HCT116 (cell line): ENCODE measurements at regions not wholly inside any gene's neighbourhood (a gene's known extent, or its start where the extent isn't known, plus 50 kb on each side); places are given as distances from the start of the nearest gene placed in this dataset.
"Not testable (repeated sequence)": the region's sequence is repeated elsewhere in the genome, so short reads cannot be mapped to it uniquely, and the experiment has no call there.

Source experiments
- ATAC-seq: fragments of 200-7000 bp; cut with Tn5 transposase; 2 replicates; pipeline ENCODE4 v1.9.1; 2020; ENCODE audit warnings: mild to moderate bottlenecking, moderate library complexity
- BruUV-seq: library from RNA; stranded (reverse); fragments of 400-500 nt; replicated peaks from 2 replicates; lab custom pipeline; 2021; lab: Mats Ljungman, UMichigan
- CTCF ChIA-PET: fragments of 300-600 bp; sonication (Branson Sonifier 250); formaldehyde crosslinking; loops from one replicate; lab custom pipeline; 2021; ENCODE audit warnings: antibody characterized with exemption; lab: Charles Lee
- POLR2A ChIA-PET: fragments of 300-600, 350-600 bp; sonication (Branson Sonifier 250); formaldehyde crosslinking; loops from one replicate; lab custom pipeline; 2021; ENCODE audit warnings: antibody characterized with exemption; lab: Charles Lee
- RAD21 ChIA-PET, 2 experiments: fragments of 300-600 bp; sonication (Branson Sonifier 250); formaldehyde crosslinking; loops; one replicate each; lab custom pipeline; 2023; ENCODE audit warnings: low total read pairs in 2 of 2; ENCODE audit not compliant: uncharacterized antibody in 2 of 2, unreplicated experiment in 2 of 2, low non-redundant PET in 1 of 2; lab: Charles Lee
- DNase-seq: peaks from one replicate; pipeline ENCODE4 v3.0.0-alpha.2; 2010; ENCODE audit warnings: low read depth, low spot score
- H2AFZ ChIP-seq: fragments of 200-600 bp; shearing (Covaris generic), sonication (generic); 2 replicates; pipeline ENCODE4 v1.6.1; 2017; ENCODE audit warnings: low read depth, mixed run types, mixed read lengths, antibody characterized with exemption, low read length; ENCODE audit not compliant: poor library complexity, severe bottlenecking
- H3K27ac ChIP-seq: 2 replicates; pipeline ENCODE4 v1.5.1; 2012; ENCODE audit warnings: low read depth, low read length
- H3K27me3 ChIP-seq: fragments of 200-600 bp; sonication (generic); 2 replicates; pipeline ENCODE4 v1.6.1; 2016; ENCODE audit warnings: mixed run types, low read length, mixed read lengths; ENCODE audit not compliant: insufficient read depth
- H3K36me3 ChIP-seq, 2 experiments: fragments of 200-500 bp in 1 of 2; fragments of 200-600 bp in 1 of 2; sonication (Bioruptor generic) in 1 of 2; sonication (generic) in 1 of 2; 2 replicates each; pipeline versions ENCODE4 v1.5.1 to v1.6.1; 2014 to 2016; ENCODE audit warnings: low read length in 2 of 2, inconsistent platforms in 1 of 2, mixed read lengths in 1 of 2, mixed run types in 1 of 2; ENCODE audit not compliant: insufficient read depth in 2 of 2, control insufficient read depth in 1 of 2
- H3K4me1 ChIP-seq, 2 experiments: fragments of 200-600 bp in 1 of 2; sonication (generic) in 1 of 2; 2 replicates each; pipeline versions ENCODE4 v1.5.1 to v1.6.1; 2012 to 2017; ENCODE audit warnings: low read length in 2 of 2, inconsistent platforms in 1 of 2, mild to moderate bottlenecking in 1 of 2, mixed read lengths in 1 of 2, mixed run types in 1 of 2, moderate library complexity in 1 of 2; ENCODE audit not compliant: insufficient read depth in 2 of 2, control insufficient read depth in 1 of 2
- H3K4me2 ChIP-seq: fragments of 200-600 bp; sonication (generic); 2 replicates; pipeline ENCODE4 v1.6.1; 2017; ENCODE audit warnings: mixed run types, low read length, mixed read lengths
- H3K4me3 ChIP-seq, 2 experiments: fragments of 200-600 bp in 1 of 2; sonication (generic) in 1 of 2; replicated peaks in 1 of 2; 2 replicates each; pipeline ENCODE4 v1.5.1; 2011 to 2016; ENCODE audit warnings: low read length in 2 of 2, control low read depth in 1 of 2, low read depth in 1 of 2, mild to moderate bottlenecking in 1 of 2, mixed read lengths in 1 of 2, mixed run types in 1 of 2
- H3K79me2 ChIP-seq: fragments of 200-600 bp; sonication (generic); 2 replicates; pipeline ENCODE4 v1.6.1; 2017; ENCODE audit warnings: mild to moderate bottlenecking, mixed run types, low read length, moderate library complexity, mixed read lengths; ENCODE audit not compliant: insufficient read depth
- H3K9ac ChIP-seq: fragments of 200-600 bp; sonication (generic); 2 replicates; pipeline ENCODE4 v1.6.1; 2016; ENCODE audit warnings: low read length, mixed read lengths
- H3K9me2 ChIP-seq: fragments of 200-600 bp; sonication (generic), shearing (Covaris generic); 2 replicates; pipeline ENCODE4 v1.6.1; 2017; ENCODE audit warnings: mixed run types, mild to moderate bottlenecking, moderate library complexity; ENCODE audit not compliant: insufficient read depth
- H3K9me3 ChIP-seq, 2 experiments: fragments of 200-500 bp in 1 of 2; fragments of 200-600 bp in 1 of 2; sonication (Bioruptor generic) in 1 of 2; sonication (generic) in 1 of 2; 2 replicates each; pipeline ENCODE4 v1.6.1; 2014 to 2017; ENCODE audit warnings: low read length in 2 of 2, mixed read lengths in 2 of 2, inconsistent platforms in 1 of 2, low read depth in 1 of 2, mild to moderate bottlenecking in 1 of 2, mixed run types in 1 of 2, moderate library complexity in 1 of 2; ENCODE audit not compliant: control insufficient read depth in 1 of 2, insufficient read depth in 1 of 2
- H4K20me1 ChIP-seq: fragments of 200-600 bp; sonication (generic), shearing (Covaris generic); 2 replicates; pipeline ENCODE4 v1.6.1; 2017; ENCODE audit warnings: mixed run types, mild to moderate bottlenecking, moderate library complexity; ENCODE audit not compliant: insufficient read depth
- CEBPB ChIP-seq: IDR thresholded peaks from 2 replicates; pipeline ENCODE4 v1.6.1; 2012; ENCODE audit warnings: low read depth
- EGR1 ChIP-seq: IDR thresholded peaks from 2 replicates; pipeline ENCODE4 v1.6.1; 2012; ENCODE audit warnings: low read depth
- ELF1 ChIP-seq: IDR thresholded peaks from 2 replicates; pipeline ENCODE4 v1.6.1; 2012; ENCODE audit warnings: low read depth, borderline replicate concordance
- EZH2 ChIP-seq: fragments of 200-600 bp; sonication (generic); IDR thresholded peaks from 2 replicates; pipeline ENCODE4 v1.6.1; 2017; ENCODE audit warnings: antibody characterized with exemption, mixed run types
- EZH2phosphoT487 ChIP-seq: fragments of 200-600 bp; IDR thresholded peaks from 2 replicates; pipeline ENCODE4 v1.6.1; 2018; ENCODE audit warnings: antibody characterized with exemption, borderline replicate concordance
- JUND ChIP-seq: IDR thresholded peaks from 2 replicates; pipeline ENCODE4 v1.6.1; 2012
- POLR2A ChIP-seq: IDR thresholded peaks from 2 replicates; pipeline ENCODE4 v1.7.0; 2011; ENCODE audit warnings: borderline replicate concordance; ENCODE audit not compliant: insufficient read depth, insufficient read length; ENCODE audit errors: extremely low read depth
- POLR2AphosphoS5 ChIP-seq: IDR thresholded peaks from 2 replicates; pipeline ENCODE4 v1.6.1; 2011; ENCODE audit warnings: mild to moderate bottlenecking, low read depth, low read length, moderate library complexity
- RAD21 ChIP-seq: IDR thresholded peaks from 2 replicates; pipeline ENCODE4 v1.6.1; 2012; ENCODE audit warnings: low read depth, mild to moderate bottlenecking
- TCF7L2 ChIP-seq: IDR thresholded peaks from 2 replicates; pipeline ENCODE4 v1.7.0; 2011; ENCODE audit warnings: borderline replicate concordance, inconsistent platforms; ENCODE audit not compliant: insufficient read depth, insufficient read length; ENCODE audit errors: extremely low read depth
- YY1 ChIP-seq: IDR thresholded peaks from 2 replicates; pipeline ENCODE4 v1.6.1; 2011; ENCODE audit warnings: low read length, low read depth, moderate library complexity, mild to moderate bottlenecking; ENCODE audit not compliant: insufficient replicate concordance; ENCODE audit errors: extremely low read depth
- intact Hi-C: fragments of 100-400 bp; cut with micrococcal nuclease; formaldehyde crosslinking; loops from 2 replicates; pipeline ENCODE4 v1.10.0; 2022
- TF ChIP-seq, protein P1 (sequence below): IDR thresholded peaks from 2 replicates; pipeline ENCODE4 v1.6.1; 2011; ENCODE audit warnings: mild to moderate bottlenecking, low read length, moderate library complexity; ENCODE audit not compliant: insufficient replicate concordance; ENCODE audit errors: extremely low read depth
- TF ChIP-seq, protein P2 (sequence below): IDR thresholded peaks from 2 replicates; pipeline ENCODE4 v1.6.1; 2012
- TF ChIP-seq, protein P3 (sequence below), 3 experiments: fragments of 200-600 bp in 1 of 3; sonication (generic) in 1 of 3; IDR thresholded peaks in 2 of 3; conservative IDR thresholded peaks in 1 of 3; 2 replicates each; pipeline ENCODE4 v1.5.1; 2012 to 2017; ENCODE audit warnings: low read depth in 2 of 3, low read length in 2 of 3, antibody characterized with exemption in 1 of 3, borderline replicate concordance in 1 of 3, control low read depth in 1 of 3, mild to moderate bottlenecking in 1 of 3, mixed read lengths in 1 of 3, mixed run types in 1 of 3, moderate library complexity in 1 of 3; ENCODE audit not compliant: insufficient read depth in 1 of 3

DNA sequence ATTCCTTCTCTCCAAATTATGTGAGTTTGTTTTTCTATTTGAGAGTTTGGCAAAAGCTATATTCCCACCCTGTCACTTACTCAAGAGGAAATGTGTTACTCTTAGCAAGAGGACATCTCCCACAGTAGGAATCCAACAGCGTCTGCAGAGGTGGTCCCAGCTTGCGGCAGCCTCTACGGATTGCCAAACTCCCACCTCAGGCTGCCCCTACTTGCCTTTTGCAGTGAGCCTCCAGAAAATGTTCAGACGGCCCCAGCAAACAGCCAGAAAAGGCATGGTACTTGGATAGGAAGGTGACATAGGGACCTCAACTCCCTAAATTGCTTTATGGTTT, 158.4 kb downstream of the SUCLG1 start:
- no peaks in the 10 kb centered on the region for H3K27me3 ChIP-seq
- no peaks in the 10 kb centered on the region for H3K79me2 ChIP-seq
- no TSS peak for BruUV-seq
- H3K4me2 ChIP-seq: no peak overlapping the region
- no peak for DNase-seq
- H2AFZ ChIP-seq: no peak overlapping the region
- no peak for ATAC-seq
- TF ChIP-seq ELF1 (no peak), YY1 (no peak), EZH2phosphoT487 (no peak), JUND (no peak), EGR1 (no peak), EZH2 (no peak), POLR2A (no peak), CEBPB (no peak), POLR2AphosphoS5 (no peak), TCF7L2 (no peak), RAD21 (no peak)
- TF ChIP-seq, protein P1, sequence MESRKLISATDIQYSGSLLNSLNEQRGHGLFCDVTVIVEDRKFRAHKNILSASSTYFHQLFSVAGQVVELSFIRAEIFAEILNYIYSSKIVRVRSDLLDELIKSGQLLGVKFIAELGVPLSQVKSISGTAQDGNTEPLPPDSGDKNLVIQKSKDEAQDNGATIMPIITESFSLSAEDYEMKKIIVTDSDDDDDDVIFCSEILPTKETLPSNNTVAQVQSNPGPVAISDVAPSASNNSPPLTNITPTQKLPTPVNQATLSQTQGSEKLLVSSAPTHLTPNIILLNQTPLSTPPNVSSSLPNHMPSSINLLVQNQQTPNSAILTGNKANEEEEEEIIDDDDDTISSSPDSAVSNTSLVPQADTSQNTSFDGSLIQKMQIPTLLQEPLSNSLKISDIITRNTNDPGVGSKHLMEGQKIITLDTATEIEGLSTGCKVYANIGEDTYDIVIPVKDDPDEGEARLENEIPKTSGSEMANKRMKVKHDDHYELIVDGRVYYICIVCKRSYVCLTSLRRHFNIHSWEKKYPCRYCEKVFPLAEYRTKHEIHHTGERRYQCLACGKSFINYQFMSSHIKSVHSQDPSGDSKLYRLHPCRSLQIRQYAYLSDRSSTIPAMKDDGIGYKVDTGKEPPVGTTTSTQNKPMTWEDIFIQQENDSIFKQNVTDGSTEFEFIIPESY: no peak
- TF ChIP-seq, protein P2, sequence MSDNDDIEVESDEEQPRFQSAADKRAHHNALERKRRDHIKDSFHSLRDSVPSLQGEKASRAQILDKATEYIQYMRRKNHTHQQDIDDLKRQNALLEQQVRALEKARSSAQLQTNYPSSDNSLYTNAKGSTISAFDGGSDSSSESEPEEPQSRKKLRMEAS: no peak
- TF ChIP-seq, protein P3, sequence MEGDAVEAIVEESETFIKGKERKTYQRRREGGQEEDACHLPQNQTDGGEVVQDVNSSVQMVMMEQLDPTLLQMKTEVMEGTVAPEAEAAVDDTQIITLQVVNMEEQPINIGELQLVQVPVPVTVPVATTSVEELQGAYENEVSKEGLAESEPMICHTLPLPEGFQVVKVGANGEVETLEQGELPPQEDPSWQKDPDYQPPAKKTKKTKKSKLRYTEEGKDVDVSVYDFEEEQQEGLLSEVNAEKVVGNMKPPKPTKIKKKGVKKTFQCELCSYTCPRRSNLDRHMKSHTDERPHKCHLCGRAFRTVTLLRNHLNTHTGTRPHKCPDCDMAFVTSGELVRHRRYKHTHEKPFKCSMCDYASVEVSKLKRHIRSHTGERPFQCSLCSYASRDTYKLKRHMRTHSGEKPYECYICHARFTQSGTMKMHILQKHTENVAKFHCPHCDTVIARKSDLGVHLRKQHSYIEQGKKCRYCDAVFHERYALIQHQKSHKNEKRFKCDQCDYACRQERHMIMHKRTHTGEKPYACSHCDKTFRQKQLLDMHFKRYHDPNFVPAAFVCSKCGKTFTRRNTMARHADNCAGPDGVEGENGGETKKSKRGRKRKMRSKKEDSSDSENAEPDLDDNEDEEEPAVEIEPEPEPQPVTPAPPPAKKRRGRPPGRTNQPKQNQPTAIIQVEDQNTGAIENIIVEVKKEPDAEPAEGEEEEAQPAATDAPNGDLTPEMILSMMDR (IDR thresholded peaks at IDR 0.05 in 2 of 3, conservative IDR thresholded peaks at IDR 0.05 in 1 of 3; ENCODE audit: borderline replicate concordance in 1 of 3, insufficient read depth in 1 of 3, low read depth in 2 of 3, low read length in 2 of 3): no peak
- no peaks in the 10 kb centered on the region for H3K9me3 ChIP-seq
- H3K36me3 ChIP-seq: no peaks in the 10 kb centered on the region
- peaks cover 11 to 19% of the 10 kb centered on the region in 2 experiments for H3K4me1 ChIP-seq
- H3K27ac ChIP-seq: no peak overlapping the region
- H3K9ac ChIP-seq: no peak overlapping the region
- no peaks in the 10 kb centered on the region for H4K20me1 ChIP-seq
- no peak overlapping the region for H3K4me3 ChIP-seq
- intact Hi-C loops: no loop called here
- no peaks in the 10 kb centered on the region for H3K9me2 ChIP-seq
- ChIA-PET RAD21 (no interaction called here), POLR2A (interaction anchor here (0.6 kb wide), 1 partner anchor 415 kb away, joined by 6 read pairs; no protein-coding TSS in a partner anchor), CTCF (interaction anchor here (1.6 kb wide), 1 partner anchor 278 kb away, joined by 6 read pairs; no protein-coding TSS in a partner anchor)

DNA sequence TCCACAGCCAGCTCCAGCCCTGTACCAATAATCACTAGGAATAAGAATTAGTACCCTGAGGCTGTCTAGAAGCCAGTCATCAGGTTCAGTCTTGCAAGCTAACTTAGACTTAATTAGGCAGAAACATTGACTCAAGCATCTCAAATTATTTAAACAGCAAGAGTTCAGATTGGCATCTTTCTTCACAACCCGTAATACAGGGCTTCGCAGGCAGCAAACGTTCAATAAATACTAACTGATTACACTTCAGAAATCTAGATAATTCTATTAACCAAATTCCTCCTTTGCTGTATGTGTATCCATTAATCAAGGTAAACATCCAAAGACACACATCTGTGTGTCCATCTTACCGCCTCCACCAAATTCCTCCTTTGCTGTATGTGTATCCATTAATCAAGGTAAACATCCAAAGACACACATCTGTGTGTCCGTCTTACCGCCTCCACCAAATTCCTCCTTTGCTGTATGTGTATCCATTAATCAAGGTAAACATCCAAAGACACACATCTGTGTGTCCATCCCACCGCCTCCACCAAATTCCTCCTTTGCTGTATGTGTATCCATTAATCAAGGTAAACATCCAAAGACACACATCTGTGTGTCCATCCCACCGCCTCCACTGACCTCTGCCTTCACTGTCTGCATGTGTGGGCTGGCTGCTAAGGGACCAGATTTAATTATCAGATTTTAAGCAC, 158.9 kb downstream of the SUCLG1 start:
- H4K20me1 ChIP-seq, H3K9ac ChIP-seq, DNase-seq, H3K9me2 ChIP-seq, H3K4me3 ChIP-seq, H3K27me3 ChIP-seq, H3K79me2 ChIP-seq, H3K4me2 ChIP-seq, ATAC-seq, BruUV-seq, H3K27ac ChIP-seq, H3K36me3 ChIP-seq, intact Hi-C loops, H3K9me3 ChIP-seq, RAD21 ChIA-PET, H2AFZ ChIP-seq: not testable (repeated sequence)
- peaks cover 11 to 23% of the 10 kb centered on the region in 2 experiments for H3K4me1 ChIP-seq
- ChIA-PET CTCF (interaction anchor here (1.6 kb wide), 1 partner anchor 277 kb away, joined by 6 read pairs; no protein-coding TSS in a partner anchor), POLR2A (interaction anchor here (0.6 kb wide), 1 partner anchor 414 kb away, joined by 6 read pairs; no protein-coding TSS in a partner anchor)
